ENCODE measurements at regions not wholly inside any gene's neighbourhood (a gene's known extent, or its start where the extent isn't known, plus 50 kb on each side); places are given as distances from the start of the nearest gene placed in this dataset.

DNA sequence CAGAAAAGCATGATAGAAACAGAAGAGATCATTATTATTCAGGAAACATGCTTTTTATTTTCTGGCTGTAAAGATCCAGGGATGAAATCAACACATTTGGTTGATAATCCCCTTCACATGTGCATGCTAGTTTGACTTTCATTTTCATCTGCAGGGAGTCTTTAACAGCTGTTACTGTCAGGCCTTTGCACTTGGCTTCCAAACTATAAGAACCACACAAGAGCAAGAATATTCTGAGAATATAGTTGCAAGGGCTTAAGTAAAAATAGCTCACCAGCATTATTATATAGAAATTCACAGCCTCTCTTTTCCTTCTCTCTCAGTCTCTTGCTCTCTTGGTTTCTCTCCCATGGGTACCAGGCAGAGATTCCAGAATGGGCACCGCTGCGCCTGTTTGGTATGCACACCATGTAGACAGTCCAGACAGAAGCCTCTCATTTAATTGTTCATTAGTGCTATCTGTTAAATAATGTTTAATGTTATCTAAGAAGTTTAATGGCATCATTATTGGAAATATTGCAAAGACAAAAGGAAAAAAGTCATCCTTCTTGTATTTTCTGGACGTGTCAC, 622.3 kb upstream of the PLXNA2 start:
- no peak for DNase-seq

DNA sequence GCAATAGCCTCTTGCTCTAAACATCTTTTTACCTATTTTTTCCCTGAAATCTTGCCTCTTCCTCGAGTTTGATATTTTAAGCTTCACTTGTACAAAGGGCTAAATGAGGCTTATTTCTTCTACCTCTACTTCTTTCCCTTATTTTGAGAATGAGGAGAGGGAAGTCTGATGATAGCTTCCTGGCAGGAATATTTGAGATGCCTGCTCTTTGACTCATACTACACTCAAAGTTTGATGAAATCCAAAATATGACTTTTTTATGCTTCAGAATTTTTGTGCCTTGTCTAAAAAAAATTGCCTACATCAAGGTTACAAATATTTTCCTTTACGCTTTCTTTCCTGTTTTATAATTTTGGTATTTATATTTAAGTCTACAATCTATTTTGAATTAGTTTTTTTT, 624.4 kb upstream of the PLXNA2 start:
- DNase-seq: no peak

DNA sequence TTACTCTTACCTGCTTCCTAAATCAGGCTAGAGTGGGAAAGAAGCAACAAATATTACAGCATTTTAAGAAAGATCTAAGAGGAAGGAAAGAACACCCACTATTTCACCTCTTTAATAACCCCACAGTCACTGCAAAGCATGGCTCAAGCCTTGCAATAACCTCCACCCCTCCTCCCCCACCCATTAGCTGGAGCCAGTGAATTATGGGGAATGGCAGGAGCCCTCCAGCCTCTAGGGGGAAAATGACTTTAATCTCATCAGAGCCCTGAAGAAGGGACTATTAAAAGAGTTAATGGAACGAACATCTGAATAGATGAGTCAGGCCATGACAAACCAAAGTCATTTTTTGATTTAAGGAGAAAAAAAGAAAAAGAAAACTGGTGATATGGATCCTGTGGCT, 630.7 kb upstream of the PLXNA2 start:
- DNase-seq: no peak

DNA sequence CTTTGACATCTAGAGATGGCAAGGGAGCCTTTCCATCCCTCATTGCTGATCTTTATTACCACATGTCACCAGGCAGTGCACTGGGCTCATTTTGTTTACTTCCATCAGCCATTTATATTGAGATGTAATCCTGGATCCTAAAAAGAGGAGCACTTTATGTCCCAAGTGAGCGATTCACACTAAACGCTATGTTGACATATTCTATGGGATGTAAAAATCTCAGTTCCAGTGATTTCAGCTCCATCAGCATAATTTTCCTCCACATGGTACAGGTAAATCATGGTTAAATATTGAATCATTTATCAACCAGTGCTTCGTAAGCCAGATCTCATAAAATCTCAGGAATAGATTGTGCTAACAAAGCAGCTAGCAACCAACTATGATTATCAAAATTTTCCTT, 634.8 kb upstream of the PLXNA2 start:
- no peak for DNase-seq

DNA sequence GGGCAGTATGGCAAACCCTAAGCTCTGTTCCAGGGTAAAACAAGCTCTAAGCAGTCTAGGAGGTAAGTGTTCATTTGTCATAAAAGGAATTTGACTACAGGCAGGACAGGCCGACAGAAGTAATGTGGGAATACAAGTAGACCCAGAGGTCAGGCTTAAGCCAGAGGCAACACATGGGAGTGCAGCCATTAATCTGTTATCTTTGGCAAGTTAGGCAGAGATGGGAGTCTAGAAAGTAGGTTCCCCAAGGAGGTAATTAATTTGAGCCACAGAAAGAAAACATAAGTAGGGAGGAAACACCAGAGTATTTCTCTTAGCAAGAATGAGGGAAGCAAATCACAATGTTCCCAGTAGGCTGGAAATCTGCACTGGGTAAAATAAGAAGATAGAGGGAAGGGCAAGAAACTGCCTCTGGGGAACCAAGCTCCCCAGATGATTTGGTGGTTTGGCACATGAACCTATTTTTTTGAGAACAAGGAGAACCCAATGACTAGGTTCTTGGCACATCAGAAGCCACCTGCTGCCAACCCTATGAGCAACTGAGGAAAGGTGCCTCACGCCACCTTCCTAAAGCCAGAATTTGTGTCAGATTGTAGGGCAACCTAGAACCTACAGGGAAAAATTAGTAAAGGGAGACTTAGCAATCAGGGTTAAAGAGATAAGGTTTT, 636.4 kb upstream of the PLXNA2 start:
- no peak for DNase-seq

DNA sequence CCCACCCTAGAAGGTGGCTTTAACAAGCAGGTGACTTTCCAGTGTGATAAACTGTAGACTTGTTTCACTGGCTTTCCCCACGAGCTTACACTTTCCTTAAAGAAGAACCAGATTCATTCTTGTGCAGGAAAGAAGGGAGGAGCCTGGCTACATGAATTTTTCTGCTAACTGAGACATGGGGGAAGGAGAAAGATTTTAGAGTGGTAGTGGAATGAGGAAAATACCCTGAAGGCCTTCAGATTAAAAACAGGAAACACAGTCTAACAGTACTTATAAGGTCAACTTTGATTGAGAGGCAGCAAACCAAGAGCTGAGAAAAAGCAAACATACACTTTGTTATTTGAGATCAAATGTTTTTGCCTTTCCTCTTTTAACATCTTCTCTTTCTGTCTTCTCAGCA, 640.9 kb upstream of the PLXNA2 start:
- no peak for DNase-seq

DNA sequence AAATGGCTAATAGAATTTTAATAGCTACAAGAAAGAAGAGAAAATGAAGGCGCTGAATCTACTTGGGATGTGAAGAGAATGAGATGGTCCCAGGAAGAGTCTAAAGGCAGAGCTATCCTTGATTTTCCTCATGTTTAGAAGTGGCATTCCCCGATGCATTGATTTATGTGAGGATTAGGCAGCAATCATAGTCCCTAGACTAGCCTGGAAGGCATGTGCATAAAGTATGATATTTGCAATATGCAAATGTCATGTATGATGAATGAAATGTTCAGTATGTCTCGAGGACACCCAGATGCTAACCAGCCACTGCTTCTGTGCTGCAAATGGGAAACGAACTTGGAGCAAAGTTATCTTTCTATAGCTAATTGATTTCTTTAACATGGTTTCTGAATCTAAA, 641.5 kb upstream of the PLXNA2 start:
- no peak for DNase-seq

DNA sequence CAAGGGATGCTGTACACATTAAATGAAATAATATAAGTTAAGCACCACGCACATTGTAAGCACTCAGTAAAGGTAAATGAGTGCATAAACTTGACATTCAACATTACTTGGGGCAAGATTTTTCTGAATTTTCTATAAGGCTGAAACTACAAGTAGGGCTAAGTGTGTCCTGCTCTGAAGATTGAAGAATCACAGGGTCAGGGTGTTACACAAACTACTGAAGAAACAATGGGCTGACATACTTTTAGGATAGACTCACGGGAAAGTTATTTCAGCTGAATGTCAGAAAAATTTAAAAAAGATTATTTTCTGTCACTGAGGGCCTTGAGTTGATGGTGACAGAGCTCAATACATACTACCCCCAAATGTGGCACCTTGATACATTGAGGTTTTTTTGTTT, 644.2 kb upstream of the PLXNA2 start:
- no peak for DNase-seq

DNA sequence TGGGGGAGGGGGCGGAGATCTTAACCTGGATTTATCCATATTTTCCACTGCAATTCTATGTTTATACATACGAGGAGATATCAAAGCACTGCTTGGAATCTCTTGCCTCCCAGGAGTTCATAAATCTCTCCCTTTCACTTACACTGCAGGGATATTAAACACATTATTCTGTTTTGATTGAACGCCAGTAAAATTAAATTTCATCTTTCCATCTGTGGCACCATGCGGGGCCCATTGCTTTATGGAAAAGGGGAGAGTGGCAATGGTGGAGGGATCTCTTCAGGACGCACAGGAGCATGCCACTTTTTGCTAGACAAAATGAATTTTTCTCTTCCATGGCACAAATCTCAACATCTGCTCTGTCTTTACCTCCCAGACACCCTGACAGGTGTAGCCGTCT, 648.0 kb upstream of the PLXNA2 start:
- no peak for DNase-seq

DNA sequence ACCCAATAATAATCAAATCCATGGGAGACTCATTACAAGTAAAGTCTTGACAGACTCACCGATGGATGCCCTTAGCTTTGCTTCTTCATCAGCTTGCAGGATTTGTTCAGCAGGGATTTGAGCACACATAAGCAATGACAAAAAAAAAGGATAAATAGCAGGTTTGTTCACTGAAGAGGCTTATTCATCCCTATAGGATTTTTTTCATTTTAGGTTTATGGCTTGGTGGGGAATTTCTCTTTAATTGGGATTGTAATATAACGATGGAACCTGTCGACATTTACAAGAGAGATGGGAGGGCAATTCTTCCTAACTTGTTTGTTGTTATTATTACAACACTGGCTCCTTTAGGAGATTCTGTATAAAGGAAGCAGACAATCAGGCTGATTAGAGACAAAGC, 649.1 kb upstream of the PLXNA2 start:
- no peak for DNase-seq

DNA sequence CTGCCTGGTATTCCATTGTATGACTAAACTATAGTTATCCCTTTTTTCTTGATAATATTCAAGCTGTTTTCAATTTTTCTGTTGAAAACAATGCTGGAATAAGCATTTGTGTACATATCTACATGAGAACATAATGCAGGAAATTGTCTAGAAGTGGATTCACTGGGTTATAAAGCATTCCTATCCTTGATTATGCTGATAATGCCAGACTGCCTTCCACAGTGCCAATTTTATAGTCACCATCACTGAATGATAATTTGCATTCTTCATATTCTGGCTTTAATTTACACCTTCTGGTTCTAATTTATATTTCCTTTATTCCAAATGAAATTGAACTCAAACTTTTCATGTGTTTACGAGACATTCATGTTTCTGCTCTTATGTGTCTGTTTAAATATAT, 651.0 kb upstream of the PLXNA2 start:
- DNase-seq: no peak

DNA sequence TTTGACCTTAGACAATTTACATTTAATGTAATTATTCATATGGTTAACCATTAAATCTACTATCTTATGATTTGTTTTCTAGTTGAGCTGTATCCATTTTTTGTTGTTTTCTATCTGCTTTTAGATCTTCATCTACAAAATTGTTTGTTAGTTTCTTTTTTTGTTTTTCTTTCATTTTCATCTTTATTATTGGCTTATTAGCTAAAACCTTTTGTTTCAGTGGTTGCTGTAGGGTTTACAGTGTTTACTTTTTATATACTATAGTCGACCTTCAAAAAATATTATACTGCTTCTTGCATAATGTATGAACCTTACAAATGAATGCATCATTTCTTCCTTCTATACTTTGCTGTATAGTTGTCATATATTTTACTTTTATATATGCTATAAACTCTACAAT, 651.6 kb upstream of the PLXNA2 start:
- no peak for DNase-seq

DNA sequence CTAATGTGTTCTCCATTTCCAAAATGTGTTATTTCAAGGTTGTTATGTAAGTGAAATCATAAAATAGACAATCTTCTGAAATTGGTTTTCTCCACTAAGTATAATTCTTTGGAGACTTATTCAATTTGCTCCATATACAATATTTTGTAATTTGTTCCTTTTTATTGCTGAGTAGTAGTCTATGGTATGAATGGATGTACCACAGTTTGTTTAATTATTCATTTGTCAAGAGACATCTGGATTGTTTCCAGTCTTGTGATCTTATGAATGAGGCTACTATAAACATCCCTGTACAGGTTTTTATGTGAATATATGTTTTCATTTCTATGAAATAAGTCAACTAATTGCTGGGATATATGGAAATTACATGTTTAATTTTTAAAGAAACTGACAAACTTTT, 652.6 kb upstream of the PLXNA2 start:
- no peak for DNase-seq

DNA sequence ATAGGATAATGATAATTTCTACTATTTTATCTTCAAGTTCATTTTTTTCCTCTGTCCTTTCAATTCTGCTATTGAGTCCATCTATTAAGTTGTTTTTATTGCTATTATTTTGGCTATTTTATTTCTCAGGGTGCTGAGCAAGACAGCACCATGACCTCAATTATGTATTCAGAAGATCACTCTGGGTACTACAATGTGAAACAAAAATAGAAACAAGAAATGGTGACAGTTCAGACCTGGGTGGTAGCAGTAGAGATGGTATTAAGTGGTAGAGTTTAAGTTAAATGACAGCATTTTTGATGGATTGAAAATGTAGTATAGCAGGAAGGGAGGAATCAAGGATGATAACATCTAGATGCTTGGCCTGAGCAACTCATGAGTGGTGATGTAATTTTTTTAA, 655.3 kb upstream of the PLXNA2 start:
- no peak for DNase-seq

DNA sequence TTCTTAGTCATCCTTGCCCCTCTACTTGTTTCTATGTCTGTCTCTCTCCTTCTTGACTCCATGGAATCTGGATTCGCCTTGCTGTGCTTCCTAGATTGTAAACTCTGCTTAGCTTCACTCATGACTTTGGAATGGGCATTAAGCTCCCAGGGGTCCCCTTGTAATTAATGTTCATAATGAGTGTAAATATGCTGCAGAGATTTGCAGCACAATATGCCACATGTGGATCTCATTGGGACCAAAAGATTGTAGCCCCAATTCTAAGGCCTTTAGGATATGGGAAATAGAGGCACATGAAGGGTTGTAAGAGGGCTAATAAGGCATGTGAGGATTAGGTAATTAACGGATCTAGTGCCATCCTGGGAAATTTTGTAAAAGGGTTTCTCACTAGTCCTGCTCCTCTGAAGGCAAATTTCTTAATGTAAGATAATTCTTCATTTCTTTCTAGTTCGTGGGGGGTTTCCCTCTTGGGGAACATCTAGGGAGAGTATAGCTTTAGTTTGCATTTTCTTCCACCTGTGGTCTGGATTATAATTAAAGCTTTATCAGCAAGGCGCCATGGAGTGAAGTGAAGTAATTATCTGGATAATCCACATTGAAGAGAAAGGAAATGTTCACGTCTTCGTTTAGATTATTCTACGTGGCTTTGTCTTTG, 659.2 kb upstream of the PLXNA2 start:
- no peak for DNase-seq

DNA sequence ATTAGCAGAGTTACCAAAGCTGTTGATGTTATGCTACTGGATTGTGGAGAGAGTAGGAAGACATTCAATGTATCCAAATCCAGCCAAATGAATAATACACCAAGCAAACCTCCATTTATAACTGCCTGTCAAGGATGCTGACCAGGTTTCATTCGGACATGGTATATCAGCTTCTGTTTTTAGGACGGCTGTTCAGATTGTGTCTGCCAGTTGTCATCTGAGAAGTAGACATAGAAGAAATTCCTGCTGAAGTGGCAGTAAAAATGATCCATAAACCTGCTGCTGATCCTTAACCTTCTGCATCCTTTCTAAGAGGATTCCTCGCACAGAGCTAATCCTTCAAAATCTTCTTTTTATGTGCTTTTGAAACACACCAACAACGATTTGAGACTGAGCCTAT, 663.6 kb upstream of the PLXNA2 start:
- no peak for DNase-seq

DNA sequence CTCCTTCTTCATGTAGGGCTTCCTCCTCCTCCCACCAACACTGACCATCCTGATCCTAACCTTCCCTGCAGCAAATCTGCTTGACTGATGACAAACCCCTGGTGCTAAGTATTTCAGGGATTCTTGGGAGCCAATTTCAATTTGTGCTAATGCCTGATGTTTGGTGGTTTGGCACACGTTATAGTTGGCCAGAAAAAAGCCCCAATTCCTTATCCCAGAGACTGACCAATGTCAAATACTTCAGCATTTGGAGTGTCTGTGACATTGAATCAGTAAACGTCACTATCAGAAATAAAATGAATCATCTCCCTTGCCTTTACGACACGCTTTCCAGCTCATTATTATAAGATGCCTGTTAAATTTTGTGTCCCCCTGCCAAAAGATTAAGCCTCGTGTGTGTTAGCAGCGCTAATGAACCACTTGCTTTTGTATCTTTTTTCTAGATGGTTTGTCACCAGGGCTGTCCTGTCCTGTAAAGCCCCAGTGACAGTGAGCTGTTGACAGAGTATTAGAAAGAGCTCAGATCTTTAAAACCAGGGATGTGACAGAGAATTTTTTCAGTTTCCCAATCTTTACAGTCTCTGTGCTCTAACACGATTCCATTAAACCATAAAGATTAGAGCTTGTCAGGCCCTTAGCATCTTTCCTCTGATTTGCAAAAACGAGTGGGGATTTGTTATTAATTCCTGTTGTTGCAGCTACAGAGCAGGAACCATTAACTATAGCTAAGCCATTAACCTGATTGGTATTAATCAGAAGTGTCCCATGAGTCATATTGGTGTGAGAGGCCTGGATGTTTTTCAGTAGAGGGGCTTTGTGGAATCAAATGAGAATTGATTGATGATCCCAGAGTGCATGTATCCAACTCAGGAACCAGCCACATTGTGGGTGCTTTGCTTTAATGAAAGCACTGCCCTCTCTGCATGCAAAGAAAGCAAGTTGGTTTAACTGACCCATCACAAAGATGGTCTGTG, 665.1 kb upstream of the PLXNA2 start:
- DNase-seq: no peak

DNA sequence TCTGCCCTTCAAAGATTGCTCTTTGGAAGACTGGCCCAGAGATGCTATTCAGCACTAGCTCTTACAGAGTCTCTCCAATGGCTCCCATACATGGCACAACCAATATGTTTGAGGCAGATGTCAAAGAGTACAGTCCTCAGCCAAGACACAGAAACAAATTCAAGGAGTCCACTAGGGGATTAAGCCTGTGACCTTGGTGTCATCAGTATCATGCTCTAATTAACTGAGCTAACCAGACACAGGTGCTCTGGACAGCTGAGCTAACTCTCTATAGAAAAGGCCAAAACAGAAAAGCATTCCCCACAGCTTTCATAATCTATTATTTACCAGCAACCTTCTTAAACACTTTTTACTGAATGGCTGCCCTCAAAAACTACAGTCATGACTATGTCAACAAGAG, 666.0 kb upstream of the PLXNA2 start:
- DNase-seq: no peak

DNA sequence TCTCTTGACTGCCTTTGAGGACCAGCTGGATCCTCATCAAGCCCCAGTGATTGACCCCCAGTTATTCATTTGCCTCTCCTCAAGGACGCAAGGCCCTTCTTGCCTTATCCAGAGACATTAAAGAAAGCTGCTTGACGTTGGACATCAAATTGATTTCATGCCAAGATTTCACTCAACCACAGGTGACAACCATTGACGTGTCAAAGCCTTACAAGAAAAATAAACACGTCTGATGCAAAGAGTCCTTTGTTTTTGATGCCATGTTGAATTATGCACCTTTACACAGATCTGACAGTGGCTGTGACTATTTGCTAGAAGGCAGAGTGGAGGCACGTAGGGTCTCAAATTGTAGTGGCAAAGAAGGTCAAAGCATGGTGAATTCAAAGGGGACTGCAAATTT, 666.2 kb upstream of the CAMK1G start:
- no peak for DNase-seq

DNA sequence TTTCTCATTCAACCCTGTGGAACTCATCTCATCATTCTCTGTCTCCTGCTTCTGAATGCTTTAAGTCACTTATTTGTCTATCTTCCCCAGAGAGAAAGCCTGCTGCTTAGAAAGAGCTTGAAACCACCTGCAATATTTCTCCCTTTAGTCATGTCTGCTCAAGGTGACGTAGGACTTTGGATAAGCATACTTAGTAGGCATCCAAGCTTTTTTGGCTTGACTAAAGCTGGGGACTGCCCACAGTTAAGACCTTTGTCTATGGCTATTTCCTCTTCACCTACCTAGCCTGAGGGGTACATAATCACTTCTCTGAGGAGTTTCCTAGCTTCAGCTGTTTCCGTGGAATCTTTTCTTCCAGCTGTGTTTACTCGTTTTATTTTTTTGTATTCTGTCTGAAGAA, 665.8 kb upstream of the CAMK1G start:
- no peak for DNase-seq

DNA sequence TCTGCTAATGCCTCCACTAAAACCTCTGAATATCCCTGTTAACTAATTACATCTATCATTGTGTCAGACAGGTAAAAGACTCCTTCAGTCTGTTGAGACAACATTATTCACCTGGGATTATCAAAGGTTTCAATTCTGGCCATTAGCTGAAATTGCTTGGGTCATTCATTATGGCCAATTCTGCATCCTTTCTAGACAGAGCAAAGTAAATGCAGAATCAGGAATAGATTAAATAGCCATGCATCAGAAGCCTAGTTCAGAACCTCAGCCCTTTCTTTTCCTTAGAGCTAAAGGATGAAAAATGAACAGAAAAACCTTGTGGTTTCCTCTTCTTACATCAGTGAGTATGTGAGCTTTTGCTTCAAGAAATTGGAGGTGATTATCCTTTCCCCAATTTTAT, 665.4 kb upstream of the CAMK1G start:
- DNase-seq: no peak

DNA sequence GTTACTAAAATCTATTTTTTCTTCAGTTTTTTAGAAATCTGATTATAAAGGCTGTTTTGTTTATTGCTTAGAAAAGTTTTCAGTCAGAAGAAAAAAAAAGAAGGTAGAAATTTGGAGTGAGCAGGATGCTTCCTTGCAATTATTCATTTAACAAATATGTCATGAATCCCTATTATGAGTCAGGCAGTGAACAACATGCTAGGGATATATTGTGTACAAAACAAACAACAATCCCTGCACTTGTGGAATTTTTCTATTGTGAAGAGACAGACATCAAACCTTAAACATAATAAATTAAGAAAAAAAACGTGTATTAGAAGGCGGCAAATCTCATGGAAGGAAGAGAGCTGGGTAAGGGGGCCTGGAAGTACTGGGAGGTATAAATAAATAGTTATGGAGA, 664.1 kb upstream of the CAMK1G start:
- DNase-seq: no peak

DNA sequence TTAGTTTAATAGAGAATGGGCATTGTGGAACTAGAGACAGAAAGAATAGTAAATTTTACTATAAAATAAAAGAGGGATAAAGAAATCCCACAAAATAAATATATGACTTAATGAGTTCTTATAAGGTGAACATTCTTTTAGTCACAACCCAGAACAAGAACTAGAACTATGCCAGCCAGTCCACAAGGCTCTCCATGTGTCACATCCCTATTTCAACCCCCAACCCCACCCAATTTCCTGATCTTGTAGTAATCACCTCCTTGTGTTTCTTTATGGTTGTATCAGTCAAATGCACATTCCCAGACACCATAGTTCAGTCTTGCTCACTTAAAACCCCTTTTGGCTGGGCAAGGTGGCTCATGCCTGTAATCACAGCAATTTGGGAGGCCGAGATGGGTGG, 662.3 kb upstream of the CAMK1G start:
- no peak for DNase-seq

DNA sequence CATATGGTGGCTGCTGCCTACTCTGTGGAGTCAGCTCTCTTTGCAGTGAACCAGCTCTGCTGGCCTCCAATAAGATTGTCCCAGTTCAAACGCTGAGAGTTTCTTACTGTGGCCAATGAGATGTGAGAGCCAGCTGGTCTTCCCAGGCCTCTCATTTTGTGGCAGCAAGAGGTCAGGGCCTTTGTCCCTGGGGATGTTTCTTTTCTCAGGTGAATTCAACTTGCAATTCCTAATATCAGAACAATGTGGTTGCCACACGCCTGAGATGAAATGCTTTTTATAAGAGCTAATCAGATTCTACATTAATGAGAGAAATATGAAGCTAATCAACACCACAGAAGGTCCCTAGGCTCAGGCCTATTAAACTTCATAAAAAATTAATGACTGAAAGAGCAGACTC, 660.1 kb upstream of the CAMK1G start:
- no peak for DNase-seq
